ENCODE measurements at regions not wholly inside any gene's neighbourhood (a gene's known extent, or its start where the extent isn't known, plus 50 kb on each side); places are given as distances from the start of the nearest gene placed in this dataset.
A peak's percentile ranks its signal among the peaks of the same experiment; 100 is the strongest.

GRCh38 chr10:3907514-3907913 is 122.5 kb upstream of the KLF6 start:
- H3K27ac ChIP-seq, result no peak overlapping the region

DNA sequence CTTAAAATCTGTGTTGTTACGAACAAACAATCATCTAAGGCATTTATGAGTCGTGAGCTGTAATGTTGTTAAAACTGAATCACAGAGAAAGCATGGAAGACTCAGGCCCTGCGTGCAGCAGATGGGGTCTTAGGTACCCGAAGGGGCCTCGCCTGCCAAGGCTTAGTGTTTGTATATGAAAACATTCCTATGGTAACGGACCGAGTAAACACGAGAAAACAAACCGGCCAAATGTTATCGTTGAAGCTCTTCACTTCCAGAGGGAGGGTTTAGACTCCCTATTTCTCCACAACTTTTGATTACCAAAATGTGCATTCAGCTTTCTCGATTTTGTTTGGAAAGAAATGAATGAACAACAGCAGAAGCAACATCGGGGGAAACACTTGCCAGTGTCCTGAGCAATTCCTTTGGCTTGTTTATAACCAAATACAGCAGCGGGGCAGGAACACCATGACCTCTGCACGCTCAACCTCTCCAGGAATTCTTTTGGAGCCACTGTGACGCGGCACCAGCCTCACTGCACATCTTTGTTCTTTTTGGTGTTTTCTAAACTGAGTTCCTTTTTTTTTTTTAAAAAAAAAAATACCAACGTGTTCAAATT is 121.6 kb upstream of the KLF6 start:
- H3K36me3 ChIP-seq, result no peaks in the 10 kb centered on the region
- no peaks in the 10 kb centered on the region for H3K9me3 ChIP-seq (replicated peaks)
- no peak overlapping the region for H3K27ac ChIP-seq
- no peaks in the 10 kb centered on the region for H3K4me1 ChIP-seq
- H3K27me3 ChIP-seq, result no peaks in the 10 kb centered on the region
- no peak overlapping the region for H3K4me3 ChIP-seq
- DNase-seq, result no peak

More at GRCh38 chr10:3907514-3907913, 122.5 kb upstream of the KLF6 start:
- DNase-seq, result peak in 1 of 2 experiments; percentile 13
- Histone ChIP-seq H3K4me1 (no peaks in the 10 kb centered on the region), H3K27me3 (no peaks in the 10 kb centered on the region), H3K36me3 (no peaks in the 10 kb centered on the region), H3K9me3 (replicated peaks) (no peaks in the 10 kb centered on the region), H3K4me3 (no peak overlapping the region)

DNA sequence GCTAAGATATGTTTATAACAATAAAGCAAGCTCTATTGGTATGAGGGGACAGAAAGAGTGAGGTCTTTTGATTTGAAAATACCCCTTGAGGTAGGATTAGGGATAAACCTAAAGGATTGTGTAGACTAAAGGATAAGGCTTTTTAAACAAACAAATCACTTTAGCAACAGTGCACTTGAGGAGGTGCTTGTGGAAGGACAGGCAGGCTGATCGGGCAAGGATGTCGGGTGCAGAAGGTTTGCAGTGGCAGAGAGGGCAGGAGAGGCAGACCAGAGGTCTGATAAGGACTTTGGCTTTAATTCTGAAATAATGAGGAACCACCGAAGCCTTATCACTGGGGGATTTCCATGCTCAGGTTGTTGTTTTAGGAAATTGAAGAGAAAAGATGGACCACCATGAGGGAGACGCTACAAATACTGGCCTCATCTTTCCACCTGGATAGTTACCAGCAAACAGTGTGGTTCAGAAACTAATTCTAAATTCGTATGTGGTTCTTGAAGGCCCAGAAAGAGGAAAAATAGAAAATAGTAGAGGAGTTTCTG is 119.5 kb upstream of the KLF6 start:
- Histone ChIP-seq H3K27ac (no peak overlapping the region), H3K4me1 (no peaks in the 10 kb centered on the region), H3K9me3 (replicated peaks) (no peaks in the 10 kb centered on the region), H3K4me3 (no peak overlapping the region), H3K36me3 (no peaks in the 10 kb centered on the region), H3K27me3 (no peaks in the 10 kb centered on the region)
- no peak for DNase-seq

DNA sequence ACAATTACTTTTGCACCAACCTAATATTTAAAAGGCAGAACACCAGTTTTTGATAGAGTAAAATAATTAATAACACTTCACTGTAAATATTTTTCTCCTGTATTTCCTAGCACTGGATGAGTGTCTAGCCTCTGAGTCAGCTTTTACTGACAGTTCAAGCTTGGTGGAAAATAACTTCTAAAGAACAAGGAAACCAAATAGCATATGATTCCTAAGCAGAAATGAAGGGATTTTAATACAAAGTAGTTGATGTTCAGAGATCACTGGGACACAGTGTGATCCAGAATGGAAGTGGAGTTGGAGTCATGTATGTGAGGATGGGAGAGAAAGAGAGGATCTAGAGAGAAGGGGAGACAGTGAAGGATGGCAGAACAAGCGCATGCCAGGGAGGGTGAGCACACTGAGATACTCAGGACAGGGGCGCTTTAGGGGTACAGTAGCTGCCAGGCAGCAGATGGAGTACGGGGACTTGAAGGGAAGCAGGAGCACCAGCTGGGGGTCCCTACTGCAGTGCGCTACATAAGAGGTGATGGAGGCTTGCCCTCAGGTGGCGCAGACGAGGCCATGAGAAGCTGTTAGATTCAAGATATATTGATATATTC is 117.9 kb upstream of the KLF6 start:
- no peaks in the 10 kb centered on the region for H3K36me3 ChIP-seq
- no peak for DNase-seq
- no peaks in the 10 kb centered on the region for H3K9me3 ChIP-seq (replicated peaks)
- no peaks in the 10 kb centered on the region for H3K4me1 ChIP-seq
- no peaks in the 10 kb centered on the region for H3K27me3 ChIP-seq
- H3K27ac ChIP-seq, result no peak overlapping the region
- H3K4me3 ChIP-seq, result no peak overlapping the region

DNA sequence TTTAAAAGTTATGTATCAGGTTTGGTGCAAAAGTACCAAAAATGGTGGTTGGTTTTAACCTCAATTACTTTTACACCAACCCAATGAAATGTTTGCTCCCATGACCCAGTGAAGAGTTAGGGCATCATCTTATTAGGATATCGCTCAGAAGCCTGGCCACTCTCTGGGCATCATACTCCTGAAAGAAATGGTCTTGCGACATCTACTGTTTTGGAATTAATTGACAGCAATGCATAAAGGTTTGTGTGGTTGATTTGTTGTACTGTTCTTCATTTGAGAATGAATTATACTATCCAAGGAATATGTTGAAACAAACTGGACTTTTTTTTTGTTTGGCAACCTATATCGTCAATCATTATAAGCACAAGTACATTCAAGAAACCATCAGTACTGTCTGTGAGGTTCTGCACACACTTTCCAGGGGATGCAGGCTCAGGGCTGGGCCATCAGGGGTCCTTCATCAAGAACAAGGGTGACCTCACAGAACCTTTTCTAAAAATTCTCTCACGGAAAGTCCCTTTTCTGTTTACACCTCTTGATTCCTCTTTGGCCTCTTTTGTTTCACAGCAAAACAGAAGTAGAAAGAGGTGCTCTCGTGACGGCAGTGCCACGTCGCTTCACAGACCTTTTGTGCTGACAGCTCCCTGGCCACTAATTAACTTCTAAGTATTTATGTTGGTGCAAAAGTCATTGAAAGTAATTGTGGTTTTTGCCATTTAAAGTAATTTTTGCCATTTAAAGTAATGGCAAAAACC is 117.2 kb upstream of the KLF6 start:
- Histone ChIP-seq H3K4me3 (no peak overlapping the region), H3K27me3 (no peaks in the 10 kb centered on the region), H3K9me3 (replicated peaks) (no peaks in the 10 kb centered on the region), H3K4me1 (no peaks in the 10 kb centered on the region), H3K27ac (no peak overlapping the region), H3K36me3 (no peaks in the 10 kb centered on the region)
- no peak for DNase-seq

GRCh38 chr10:3901370-3901769 is 116.4 kb upstream of the KLF6 start:
- Histone ChIP-seq H3K4me3 (no peak overlapping the region), H3K4me1 (no peaks in the 10 kb centered on the region), H3K27ac (no peak overlapping the region), H3K27me3 (no peaks in the 10 kb centered on the region), H3K9me3 (replicated peaks) (no peaks in the 10 kb centered on the region), H3K36me3 (no peaks in the 10 kb centered on the region)
- DNase-seq, result no peak

- no peak overlapping the region for H3K27ac ChIP-seq
- no peaks in the 10 kb centered on the region for H3K27me3 ChIP-seq
- no peak overlapping the region for H3K4me3 ChIP-seq
- H3K36me3 ChIP-seq, result no peaks in the 10 kb centered on the region
- H3K9me3 ChIP-seq (replicated peaks), result no peaks in the 10 kb centered on the region
- no peaks in the 10 kb centered on the region for H3K4me1 ChIP-seq
- DNase-seq, result no peak
Observed at GRCh38 chr10:3900391-3900790, 115.4 kb upstream of the KLF6 start.

- no peak for DNase-seq
- Histone ChIP-seq H3K9me3 (replicated peaks) (no peaks in the 10 kb centered on the region), H3K27me3 (no peaks in the 10 kb centered on the region), H3K4me1 (no peaks in the 10 kb centered on the region), H3K4me3 (no peak overlapping the region), H3K27ac (no peak overlapping the region), H3K36me3 (no peaks in the 10 kb centered on the region)
Observed at GRCh38 chr10:3898821-3899220, 113.8 kb upstream of the KLF6 start.

DNA sequence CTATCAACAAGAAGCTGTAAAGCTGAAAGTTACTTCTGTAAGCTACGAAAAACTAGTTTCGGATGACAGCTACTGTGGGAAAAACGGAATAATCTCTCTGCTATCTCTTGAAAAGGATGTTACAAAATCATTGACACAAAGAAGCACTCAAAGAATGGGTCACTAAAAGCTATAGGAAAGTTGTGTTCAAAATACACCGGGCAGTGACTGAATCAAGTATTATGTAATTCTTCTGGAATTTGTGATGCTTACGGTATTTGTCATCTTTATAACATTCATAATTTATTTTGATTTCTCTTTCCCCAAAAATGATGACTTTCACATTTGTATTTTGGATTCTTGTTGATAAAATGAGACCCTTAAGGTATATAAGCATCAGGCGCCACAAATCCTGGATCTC is 112.1 kb upstream of the KLF6 start:
- Histone ChIP-seq H3K4me3 (no peak overlapping the region), H3K9me3 (replicated peaks) (no peaks in the 10 kb centered on the region), H3K4me1 (no peaks in the 10 kb centered on the region), H3K27me3 (no peaks in the 10 kb centered on the region), H3K36me3 (no peaks in the 10 kb centered on the region), H3K27ac (no peak overlapping the region)
- DNase-seq, result no peak

- no peak for DNase-seq
- H3K4me1 ChIP-seq, result no peaks in the 10 kb centered on the region
- no peak overlapping the region for H3K27ac ChIP-seq
Observed at GRCh38 chr10:3896161-3896560, 111.2 kb upstream of the KLF6 start.

GRCh38 chr10:3895045-3895631 is 110.1 kb upstream of the KLF6 start:
- Histone ChIP-seq H3K27me3 (no peaks in the 10 kb centered on the region), H3K27ac (no peak overlapping the region), H3K4me3 (no peak overlapping the region), H3K4me1 (no peaks in the 10 kb centered on the region), H3K36me3 (no peaks in the 10 kb centered on the region), H3K9me3 (replicated peaks) (no peaks in the 10 kb centered on the region)
- no peak for DNase-seq

More at GRCh38 chr10:3896161-3896560, 111.2 kb upstream of the KLF6 start:
- Histone ChIP-seq H3K27me3 (no peaks in the 10 kb centered on the region), H3K36me3 (no peaks in the 10 kb centered on the region), H3K4me3 (no peak overlapping the region), H3K9me3 (replicated peaks) (no peaks in the 10 kb centered on the region)

DNA sequence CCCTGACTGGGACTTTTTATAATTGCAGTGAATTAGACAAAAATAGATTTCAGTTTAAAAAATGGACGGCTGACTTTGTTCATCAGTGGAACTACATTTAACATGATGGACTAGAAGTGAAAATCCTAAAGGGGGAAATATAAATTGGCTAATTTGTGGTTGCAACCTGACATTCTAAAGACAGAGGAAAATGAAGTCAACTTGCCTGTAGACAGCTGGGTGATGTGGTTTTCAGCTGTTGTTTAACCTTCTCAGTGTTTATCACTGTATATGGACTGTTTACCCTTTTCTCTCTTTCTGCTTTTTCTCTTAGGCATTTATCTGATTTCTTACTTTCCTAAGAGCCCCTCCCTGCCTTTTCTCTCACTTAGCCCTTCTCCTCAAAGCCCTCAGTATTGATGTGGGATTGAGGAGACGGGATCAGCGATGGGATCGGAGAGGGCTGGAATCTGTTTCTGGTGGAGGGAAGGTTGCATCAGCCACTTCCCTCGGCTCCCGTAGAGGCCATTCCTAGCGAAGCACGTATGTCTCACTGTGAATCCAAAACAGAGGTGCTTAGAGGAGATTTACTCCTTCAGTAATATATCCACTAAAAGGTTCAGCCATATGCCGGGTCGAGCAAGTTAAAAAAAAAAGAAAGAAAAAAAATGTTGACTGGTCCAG is 109.0 kb upstream of the KLF6 start:
- Histone ChIP-seq H3K36me3 (no peaks in the 10 kb centered on the region), H3K4me3 (no peak overlapping the region), H3K27me3 (no peaks in the 10 kb centered on the region), H3K9me3 (replicated peaks) (no peaks in the 10 kb centered on the region), H3K27ac (no peak overlapping the region), H3K4me1 (no peaks in the 10 kb centered on the region)
- peak in 1 of 2 experiments; percentile 20 for DNase-seq

DNA sequence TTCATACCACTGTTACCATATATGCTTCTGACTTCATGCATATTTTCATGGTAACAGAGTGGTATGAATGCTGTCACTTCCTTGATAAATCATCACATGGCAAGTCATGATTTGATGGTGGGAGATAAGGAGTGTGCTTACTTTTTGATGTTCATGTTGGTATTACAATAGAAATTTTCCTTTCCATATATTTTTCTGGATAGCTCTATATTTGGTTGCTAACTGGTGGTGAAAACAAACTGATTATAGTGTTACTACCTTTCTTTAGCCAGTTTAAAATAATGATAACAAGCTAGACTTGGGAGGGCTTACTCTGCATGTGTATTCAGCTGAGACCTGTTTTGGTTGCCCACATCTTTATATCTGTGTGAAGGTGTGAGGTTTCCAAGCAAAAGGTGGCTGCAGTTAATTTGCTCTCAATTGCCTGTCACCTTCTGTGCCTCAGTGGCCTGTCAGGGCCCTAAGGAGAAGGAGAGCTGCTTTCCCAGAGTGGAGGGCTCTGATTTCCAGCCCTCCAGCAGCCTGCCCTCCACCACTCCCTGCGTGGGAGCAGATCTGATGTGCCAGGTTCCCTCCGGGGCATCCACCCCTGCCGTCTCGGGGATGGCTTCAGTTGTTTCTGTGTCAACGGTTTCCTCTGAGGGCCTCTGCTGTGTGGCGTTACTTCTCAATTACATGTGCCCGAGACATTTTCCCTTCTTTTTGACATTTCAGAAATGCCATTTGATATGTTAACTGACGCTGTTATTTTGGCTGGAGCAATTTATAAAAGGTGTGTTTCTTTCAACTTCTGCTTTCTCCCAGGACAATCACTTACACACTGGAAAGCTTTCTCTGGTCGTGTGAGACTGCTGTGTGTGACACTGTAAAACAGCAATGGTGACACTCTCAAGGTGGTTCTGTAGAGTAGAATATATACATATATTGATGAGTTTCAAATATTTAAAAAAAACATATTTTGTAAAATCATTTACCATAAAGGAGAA is 107.7 kb upstream of the KLF6 start:
- Histone ChIP-seq H3K4me3 (no peak overlapping the region), H3K9me3 (replicated peaks) (no peaks in the 10 kb centered on the region), H3K27me3 (no peaks in the 10 kb centered on the region), H3K27ac (no peak overlapping the region), H3K4me1 (no peaks in the 10 kb centered on the region), H3K36me3 (no peaks in the 10 kb centered on the region)
- no peak for DNase-seq

DNA sequence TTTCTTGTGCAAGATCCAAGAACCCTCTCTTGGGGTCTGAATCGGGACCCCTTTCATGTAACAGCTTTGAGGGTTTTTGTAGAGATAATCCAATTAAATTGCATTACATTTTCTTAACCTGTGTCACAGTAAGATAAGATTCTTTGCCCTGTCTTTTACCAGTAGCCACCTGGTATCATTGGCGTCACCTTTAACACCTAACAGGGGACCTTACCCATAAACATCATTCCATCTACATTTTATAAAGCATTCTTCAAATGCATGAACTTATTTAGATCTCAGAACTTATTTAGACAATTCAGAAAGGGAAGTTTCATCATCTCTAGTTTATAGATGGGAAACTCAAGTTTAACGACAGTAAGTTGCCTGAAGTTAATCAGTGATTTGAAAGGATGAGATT is 106.4 kb upstream of the KLF6 start:
- no peaks in the 10 kb centered on the region for H3K27me3 ChIP-seq
- H3K36me3 ChIP-seq, result no peaks in the 10 kb centered on the region
- H3K27ac ChIP-seq, result no peak overlapping the region

More for the DNA sequence above, 106.4 kb upstream of the KLF6 start:
- Histone ChIP-seq H3K4me1 (0 out of 2 replicates have a peak, but pooled peaks cover 8% of the 10 kb centered on the region), H3K4me3 (no peak overlapping the region), H3K9me3 (replicated peaks) (no peaks in the 10 kb centered on the region)
- no peak for DNase-seq
